ENCODE measurements at regions not wholly inside any gene's neighbourhood (a gene's known extent, or its start where the extent isn't known, plus 50 kb on each side); places are given as distances from the start of the nearest gene placed in this dataset.

DNA sequence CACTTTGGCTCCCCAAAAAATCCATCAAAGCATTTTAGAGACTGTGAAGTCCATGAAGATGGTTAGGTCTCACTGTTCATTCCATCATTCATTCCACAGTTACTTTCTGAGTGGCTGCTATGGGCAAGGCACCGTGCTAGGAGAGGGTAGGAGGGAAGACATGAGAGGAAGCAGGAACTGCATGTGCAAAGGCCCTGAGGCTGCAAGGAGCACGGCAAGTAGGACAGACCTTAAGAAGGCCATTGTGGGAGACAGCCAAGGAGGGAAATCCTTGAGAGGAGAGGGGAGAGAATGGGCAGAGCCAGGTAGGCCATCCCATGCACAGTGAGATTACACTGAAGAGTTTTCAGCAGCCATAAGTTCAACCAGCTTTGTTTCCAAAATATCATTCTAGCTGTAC is 196.2 kb upstream of the DYNLRB2 start:
- H3F3A ChIP-seq (ENCODE audit: control insufficient read depth, insufficient read depth): no peaks in the 10 kb centered on the region
- no peaks in the 10 kb centered on the region for H3K9me2 ChIP-seq (replicated peaks; ENCODE audit: control insufficient read depth, low read length)
- TF ChIP-seq CTCF (IDR thresholded peaks at IDR 0.05; ENCODE audit: low read depth, low read length, poor library complexity, severe bottlenecking) (no peak), EZH2phosphoT487 (IDR thresholded peaks at IDR 0.05; ENCODE audit: borderline replicate concordance, low read length) (no peak)
- no peaks in the 10 kb centered on the region for H3K9me3 ChIP-seq (ENCODE audit: control insufficient read depth, insufficient read depth, low read length)
- no peaks in the 10 kb centered on the region for H4K20me1 ChIP-seq (ENCODE audit: control insufficient read depth, insufficient read depth, low read depth, low read length)
- H3K79me2 ChIP-seq (ENCODE audit: control insufficient read depth, low read length): no peaks in the 10 kb centered on the region
- H3K27me3 ChIP-seq (ENCODE audit: control insufficient read depth, low read length): no peaks in the 10 kb centered on the region
- no peak overlapping the region for H3K4me2 ChIP-seq (ENCODE audit: low read length)
- no peak overlapping the region for H3K4me3 ChIP-seq (ENCODE audit: low read length)
- no peak overlapping the region for H3K27ac ChIP-seq (ENCODE audit: low read depth, low read length)
- H3K36me3 ChIP-seq (ENCODE audit: control insufficient read depth, low read length): no peaks in the 10 kb centered on the region
- H3K4me1 ChIP-seq (ENCODE audit: control insufficient read depth, low read length): no peaks in the 10 kb centered on the region

GRCh38 chr16:80341263-80341662 is 199.5 kb upstream of the DYNLRB2 start:
- H3K9me2 ChIP-seq (replicated peaks; ENCODE audit: control insufficient read depth, low read length): no peaks in the 10 kb centered on the region
- no peaks in the 10 kb centered on the region for H3K4me1 ChIP-seq (ENCODE audit: control insufficient read depth, low read length)
- H4K20me1 ChIP-seq (ENCODE audit: control insufficient read depth, insufficient read depth, low read depth, low read length): no peaks in the 10 kb centered on the region
- H3K79me2 ChIP-seq (ENCODE audit: control insufficient read depth, low read length): no peaks in the 10 kb centered on the region
- no peaks in the 10 kb centered on the region for H3K36me3 ChIP-seq (ENCODE audit: control insufficient read depth, low read length)
- no peak overlapping the region for H3K4me2 ChIP-seq (ENCODE audit: low read length)
- TF ChIP-seq CTCF (IDR thresholded peaks at IDR 0.05; ENCODE audit: low read depth, low read length, poor library complexity, severe bottlenecking): no peak
- no peak for TF ChIP-seq EZH2phosphoT487 (IDR thresholded peaks at IDR 0.05; ENCODE audit: borderline replicate concordance, low read length)
- H3K27me3 ChIP-seq (ENCODE audit: control insufficient read depth, low read length): no peaks in the 10 kb centered on the region
- H3K4me3 ChIP-seq (ENCODE audit: low read length): no peak overlapping the region
- no peaks in the 10 kb centered on the region for H3K9me3 ChIP-seq (ENCODE audit: control insufficient read depth, insufficient read depth, low read length)
- H3K27ac ChIP-seq (ENCODE audit: low read depth, low read length): no peak overlapping the region
- H3F3A ChIP-seq (ENCODE audit: control insufficient read depth, insufficient read depth): no peaks in the 10 kb centered on the region

GRCh38 chr16:80337786-80338185 is 203.0 kb upstream of the DYNLRB2 start:
- H3K9me3 ChIP-seq (ENCODE audit: control insufficient read depth, insufficient read depth, low read length): no peaks in the 10 kb centered on the region
- no peak overlapping the region for H3K4me2 ChIP-seq (ENCODE audit: low read length)
- no peaks in the 10 kb centered on the region for H3K4me1 ChIP-seq (ENCODE audit: control insufficient read depth, low read length)
- no peak overlapping the region for H3K27ac ChIP-seq (ENCODE audit: low read depth, low read length)
- H3K36me3 ChIP-seq (ENCODE audit: control insufficient read depth, low read length): no peaks in the 10 kb centered on the region
- no peak for TF ChIP-seq CTCF (IDR thresholded peaks at IDR 0.05; ENCODE audit: low read depth, low read length, poor library complexity, severe bottlenecking)
- no peak for TF ChIP-seq EZH2phosphoT487 (IDR thresholded peaks at IDR 0.05; ENCODE audit: borderline replicate concordance, low read length)
- H3K27me3 ChIP-seq (ENCODE audit: control insufficient read depth, low read length): no peaks in the 10 kb centered on the region
- no peaks in the 10 kb centered on the region for H4K20me1 ChIP-seq (ENCODE audit: control insufficient read depth, insufficient read depth, low read depth, low read length)
- H3K4me3 ChIP-seq (ENCODE audit: low read length): no peak overlapping the region
- H3F3A ChIP-seq (ENCODE audit: control insufficient read depth, insufficient read depth): no peaks in the 10 kb centered on the region
- no peaks in the 10 kb centered on the region for H3K79me2 ChIP-seq (ENCODE audit: control insufficient read depth, low read length)
- H3K9me2 ChIP-seq (replicated peaks; ENCODE audit: control insufficient read depth, low read length): no peaks in the 10 kb centered on the region

DNA sequence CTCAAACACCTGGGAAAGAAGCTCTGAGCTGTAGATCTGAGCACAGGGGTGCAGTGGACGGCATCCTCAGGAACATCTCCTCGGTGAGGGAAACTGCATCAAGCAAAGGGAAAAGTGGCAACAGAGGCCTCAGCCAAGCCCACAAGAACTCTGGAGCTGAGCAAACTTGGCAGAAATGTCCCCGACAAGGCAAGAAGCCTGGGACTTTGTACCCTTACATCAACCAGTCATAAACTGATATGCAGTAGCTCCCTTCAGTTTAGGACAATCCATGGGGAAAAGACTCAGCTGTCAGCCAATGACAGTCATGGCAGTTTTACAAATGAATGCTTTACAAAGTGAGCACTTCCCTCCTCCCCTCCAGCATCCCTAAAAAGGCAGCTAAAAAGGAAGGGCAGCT is 210.0 kb upstream of the DYNLRB2 start:
- Histone ChIP-seq H3K4me3 (ENCODE audit: low read length) (no peak overlapping the region), H3K27me3 (ENCODE audit: control insufficient read depth, low read length) (no peaks in the 10 kb centered on the region), H3K9me2 (replicated peaks; ENCODE audit: control insufficient read depth, low read length) (no peaks in the 10 kb centered on the region), H3F3A (ENCODE audit: control insufficient read depth, insufficient read depth) (no peaks in the 10 kb centered on the region), H3K9me3 (ENCODE audit: control insufficient read depth, insufficient read depth, low read length) (no peaks in the 10 kb centered on the region), H3K27ac (ENCODE audit: low read depth, low read length) (no peak overlapping the region), H3K4me1 (ENCODE audit: control insufficient read depth, low read length) (no peaks in the 10 kb centered on the region), H3K4me2 (ENCODE audit: low read length) (no peak overlapping the region), H3K79me2 (ENCODE audit: control insufficient read depth, low read length) (no peaks in the 10 kb centered on the region), H4K20me1 (ENCODE audit: control insufficient read depth, insufficient read depth, low read depth, low read length) (no peaks in the 10 kb centered on the region), H3K36me3 (ENCODE audit: control insufficient read depth, low read length) (no peaks in the 10 kb centered on the region)
- no peak for TF ChIP-seq EZH2phosphoT487 (IDR thresholded peaks at IDR 0.05; ENCODE audit: borderline replicate concordance, low read length)
- no peak for TF ChIP-seq CTCF (IDR thresholded peaks at IDR 0.05; ENCODE audit: low read depth, low read length, poor library complexity, severe bottlenecking)

Data from DOHH2 (cell line).